M059J (cell line): ENCODE measurements at regions not wholly inside any gene's neighbourhood (a gene's known extent, or its start where the extent isn't known, plus 50 kb on each side); places are given as distances from the start of the nearest gene placed in this dataset.
A peak's percentile ranks its signal among the peaks of the same experiment; 100 is the strongest.

ENCODE experiments used
- DNase-seq: peaks from one replicate; pipeline ENCODE4 v3.0.0-alpha.2; 2012; ENCODE audit warnings: low read depth

- no peak for DNase-seq
These were observed 225.3 kb downstream of the MRPL39 start for GRCh38 chr21:25381936-25382452.

GRCh38 chr21:25375675-25376074 is 231.6 kb downstream of the MRPL39 start:
- peak; percentile 61 for DNase-seq

DNA sequence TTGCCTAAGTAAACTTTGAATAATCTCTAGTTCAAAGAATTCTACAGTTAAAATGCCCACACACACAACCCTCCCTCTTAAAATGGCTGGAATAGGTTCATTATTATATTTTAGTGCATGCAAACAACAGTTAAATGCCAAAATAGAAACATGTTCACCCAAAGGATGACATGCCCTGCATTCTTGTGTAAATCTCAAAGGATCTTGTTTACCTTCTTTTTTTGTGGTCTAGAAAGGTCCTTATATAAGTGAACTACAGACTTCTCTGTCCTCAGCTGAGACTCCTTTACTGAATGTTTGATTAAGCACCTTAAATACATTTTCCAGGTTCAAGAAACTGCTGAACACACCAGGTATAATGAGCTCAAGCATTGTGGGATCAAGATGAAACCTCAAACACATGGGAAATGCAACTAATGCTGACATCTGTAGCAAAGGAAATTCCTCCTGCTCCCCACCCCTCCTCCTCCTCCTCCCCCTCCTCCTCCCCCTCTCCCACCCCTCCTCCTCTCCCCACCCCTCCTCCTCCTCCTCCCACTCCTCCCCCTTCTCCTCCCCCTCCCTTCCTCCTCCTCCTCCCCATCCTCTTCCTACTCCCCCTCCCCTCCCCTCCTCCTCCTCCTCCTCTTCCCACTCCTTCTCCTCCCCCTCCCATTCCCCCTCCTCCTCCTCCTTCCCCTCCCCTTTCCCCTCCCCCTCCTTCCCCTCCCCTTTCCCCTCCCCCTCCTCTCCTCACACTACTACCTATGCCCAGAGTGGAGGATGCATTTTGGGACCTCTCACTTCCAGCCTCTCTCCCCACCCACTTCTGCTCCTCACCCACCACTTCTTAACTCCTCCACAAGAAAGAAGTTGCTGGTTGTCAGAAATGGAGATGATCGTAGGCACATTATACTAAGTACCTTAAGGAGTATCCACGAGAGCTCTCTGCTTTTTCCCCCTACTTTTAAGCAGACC is 233.9 kb downstream of the MRPL39 start:
- DNase-seq: peak; percentile 52

DNA sequence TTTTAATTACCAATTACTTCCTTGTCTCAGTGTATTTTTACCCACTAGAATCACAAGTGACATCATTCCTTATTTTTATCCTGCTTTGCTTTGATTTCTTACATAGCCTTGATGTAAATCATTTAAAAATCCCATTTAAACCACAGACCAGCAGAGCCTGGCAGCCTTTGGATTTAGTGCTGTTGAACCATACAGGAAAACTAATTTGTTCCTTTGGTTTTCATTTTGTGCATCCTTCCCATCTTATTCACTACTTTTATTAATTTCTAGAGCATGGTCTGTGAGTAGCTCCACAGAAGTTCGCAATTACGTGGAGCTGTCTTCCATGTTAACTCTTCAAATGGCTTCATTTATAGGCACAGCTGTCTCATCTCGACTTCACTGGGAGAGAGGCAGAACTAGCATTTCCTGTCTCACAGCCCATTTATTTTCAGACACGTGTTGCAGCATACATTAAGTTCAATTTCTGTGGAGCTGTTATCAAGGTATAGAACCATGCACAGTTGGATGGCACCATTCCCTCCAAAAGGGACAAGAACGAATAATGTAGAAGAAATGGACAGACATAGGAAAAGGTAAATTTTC is 235.3 kb downstream of the MRPL39 start:
- peak; percentile 42 for DNase-seq

DNA sequence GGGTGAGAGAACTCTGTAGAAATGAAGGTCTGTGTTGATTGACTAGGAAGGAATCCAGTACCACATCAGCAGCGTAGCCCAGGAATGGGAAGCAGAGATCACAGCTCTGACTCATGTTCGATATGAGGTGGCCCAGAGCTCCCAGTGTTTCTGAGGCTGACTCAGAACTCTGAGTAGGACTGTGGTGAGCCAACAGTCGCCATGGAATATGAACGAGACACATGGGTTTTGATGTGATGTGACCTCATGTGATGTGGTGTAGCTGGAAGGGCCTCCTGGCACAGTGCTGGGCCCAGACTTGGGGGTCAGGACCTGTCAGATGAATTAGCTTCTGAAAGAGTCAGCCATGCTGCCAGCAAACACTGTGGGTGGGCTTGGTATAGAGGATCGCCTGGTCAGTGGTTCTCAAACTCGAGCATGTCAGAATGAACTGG is 237.0 kb downstream of the MRPL39 start:
- DNase-seq: peak; percentile 99

GRCh38 chr21:25369524-25370300 is 237.6 kb downstream of the MRPL39 start:
- DNase-seq: peak; percentile 87

GRCh38 chr21:25368531-25368930 is 238.8 kb downstream of the MRPL39 start:
- DNase-seq: no peak

DNA sequence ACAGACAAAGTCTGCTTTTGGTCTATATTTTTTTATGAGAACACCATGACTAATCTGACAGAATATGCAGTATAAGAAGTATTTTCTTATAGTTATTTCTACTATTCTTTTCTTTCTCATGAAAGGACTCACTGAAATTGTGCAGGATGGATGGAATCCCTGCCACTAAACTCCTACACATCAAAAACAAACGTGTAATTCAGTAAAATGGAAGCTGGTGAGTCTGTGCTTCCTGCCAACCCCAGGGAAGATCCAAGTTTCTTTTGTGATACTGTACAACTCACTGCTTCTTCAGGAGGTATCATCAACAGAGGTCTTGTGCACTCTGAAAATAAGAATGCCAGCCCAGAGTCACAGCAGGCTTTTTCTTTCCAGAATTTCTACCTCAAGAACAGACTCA is 241.2 kb downstream of the MRPL39 start:
- no peak for DNase-seq

DNA sequence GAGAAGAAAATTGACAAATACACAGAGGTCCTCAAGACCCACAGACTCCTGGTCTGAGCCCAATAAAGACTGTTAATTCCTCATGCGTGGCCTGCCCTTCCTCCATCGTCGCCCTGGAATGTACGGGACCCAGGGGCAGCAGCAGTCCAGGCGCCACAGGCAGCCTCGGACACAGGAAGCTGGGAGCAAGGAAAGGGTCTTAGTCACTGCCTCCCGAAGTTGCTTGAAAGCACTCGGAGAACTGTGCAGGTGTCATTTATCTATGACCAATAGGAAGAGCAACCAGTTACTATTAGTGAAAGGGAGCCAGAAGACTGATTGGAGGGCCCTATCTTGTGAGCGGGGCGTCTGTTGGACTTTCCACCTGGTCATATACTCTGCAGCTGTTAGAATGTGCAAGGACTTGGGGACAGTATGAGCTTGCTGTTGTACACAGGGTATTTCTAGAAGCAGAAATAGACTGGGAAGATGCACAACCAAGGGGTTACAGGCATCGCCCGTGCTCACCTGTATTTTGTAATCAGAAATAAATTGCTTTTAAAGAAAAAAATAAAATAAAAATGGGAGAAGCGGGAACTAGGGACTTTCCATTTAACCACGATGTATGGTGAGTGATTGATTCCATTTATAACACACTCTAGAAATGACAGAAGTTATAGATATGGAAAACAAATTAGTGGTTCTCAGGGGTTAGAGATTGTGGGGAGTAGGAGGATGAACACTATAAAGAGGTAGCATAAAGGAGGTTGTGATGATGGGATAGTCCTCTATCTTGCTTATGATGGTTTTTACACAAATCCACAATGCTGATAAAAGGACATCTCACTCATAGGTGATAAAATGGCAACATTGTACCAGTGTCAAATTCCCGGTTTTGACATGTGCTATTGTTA is 244.7 kb downstream of the MRPL39 start:
- no peak for DNase-seq

DNA sequence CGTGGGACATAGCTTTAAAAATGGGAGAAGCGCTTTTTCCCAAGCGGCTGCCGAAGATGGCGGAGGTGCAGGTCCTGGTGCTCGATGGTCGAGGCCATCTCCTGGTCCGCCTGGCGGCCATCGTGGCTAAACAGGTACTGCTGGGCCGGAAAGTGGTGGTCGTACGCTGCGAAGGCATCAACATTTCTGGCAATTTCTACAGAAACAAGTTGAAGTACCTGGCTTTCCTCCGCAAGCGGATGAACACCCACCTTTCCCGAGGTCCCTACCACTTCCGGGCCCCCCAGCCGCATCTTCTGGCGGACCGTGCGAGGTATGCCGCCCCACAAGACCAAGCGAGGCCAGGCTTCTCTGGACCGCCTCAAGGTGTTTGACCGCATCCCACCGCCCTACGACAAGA is 245.5 kb downstream of the MRPL39 start:
- no peak for DNase-seq

GRCh38 chr21:25361097-25361496 is 246.2 kb downstream of the MRPL39 start:
- DNase-seq: no peak

DNA sequence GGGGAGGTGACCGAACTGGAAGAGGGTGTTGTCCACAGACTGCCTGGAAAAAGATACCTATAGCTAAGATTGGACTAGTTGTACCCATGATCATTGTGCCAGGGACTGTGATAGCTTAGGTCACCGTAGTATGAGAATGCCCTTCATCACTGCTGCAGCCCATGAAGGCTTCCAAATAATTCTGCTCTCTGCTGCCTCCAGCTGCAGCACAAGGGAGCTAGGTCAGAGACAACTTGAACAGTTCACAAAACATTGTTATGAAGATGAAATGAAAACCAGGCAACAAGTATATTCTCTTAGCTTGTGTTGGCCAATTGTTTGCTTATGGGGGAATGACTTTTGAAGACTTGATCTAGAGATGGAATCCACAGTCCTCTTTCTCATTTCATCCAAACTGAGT is 246.7 kb downstream of the MRPL39 start:
- no peak for DNase-seq

DNA sequence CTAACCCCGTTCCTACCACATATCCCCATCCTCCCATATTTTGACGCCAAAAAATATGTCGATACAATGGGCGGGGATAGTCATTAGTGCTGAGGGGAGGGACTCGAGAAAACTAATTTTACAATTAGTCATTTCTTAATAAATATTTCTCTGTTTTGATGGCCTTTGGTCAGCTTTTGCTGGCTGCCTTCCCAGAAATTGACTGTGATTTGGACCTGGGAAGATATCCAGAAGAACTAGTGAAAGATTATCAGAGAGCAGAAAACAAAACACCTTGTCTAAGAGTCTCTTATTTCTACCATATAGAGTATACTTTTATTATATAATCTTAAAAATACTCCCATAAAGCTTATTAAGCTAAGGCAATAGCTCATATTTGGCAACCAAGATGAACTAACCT is 247.6 kb downstream of the MRPL39 start:
- peak; percentile 46 for DNase-seq

GRCh38 chr21:25350056-25350455 is 257.2 kb downstream of the MRPL39 start:
- peak; percentile 65 for DNase-seq

- no peak for DNase-seq
These were observed 263.3 kb downstream of the MRPL39 start for GRCh38 chr21:25343774-25344545.

DNA sequence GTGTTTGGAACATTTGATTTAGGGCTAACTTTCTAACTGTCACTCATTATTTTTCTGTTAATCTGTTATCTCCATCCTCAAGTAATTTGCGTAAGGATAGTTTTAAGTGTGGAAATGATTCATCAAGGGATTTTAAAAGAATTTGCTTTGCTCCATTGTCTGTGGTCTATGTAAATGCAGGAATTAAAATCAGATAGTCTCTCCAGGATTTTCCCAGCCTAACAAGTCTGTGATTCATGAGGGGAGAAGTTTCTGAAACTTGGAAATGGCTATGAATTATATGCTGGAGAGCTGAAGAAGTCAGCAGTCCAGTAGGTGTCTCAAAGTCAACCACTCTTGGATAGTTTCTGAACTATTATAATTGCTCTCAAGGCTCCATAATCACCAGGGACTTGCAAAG is 264.5 kb downstream of the MRPL39 start:
- DNase-seq: peak; percentile 81

- no peak for DNase-seq
These were observed 265.3 kb downstream of the MRPL39 start for GRCh38 chr21:25341981-25342380.

DNA sequence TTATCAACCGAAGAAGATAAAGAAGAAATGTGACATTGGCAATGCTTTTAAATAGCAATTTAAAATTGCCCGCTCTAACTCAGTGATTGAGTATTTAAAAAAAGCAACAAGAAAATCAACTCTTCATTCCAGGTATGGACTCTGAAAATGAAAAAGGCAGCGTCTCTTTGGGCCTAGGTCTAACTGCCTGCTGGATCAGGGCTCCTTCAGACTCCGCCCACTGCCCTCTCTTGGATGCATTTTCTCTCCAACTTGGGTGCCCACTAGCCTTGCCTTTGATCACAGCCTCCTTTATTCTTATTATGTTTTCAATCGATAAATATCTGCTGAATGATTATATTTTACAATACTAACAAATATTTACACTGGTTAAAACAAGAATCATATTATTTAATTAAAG is 268.9 kb downstream of the MRPL39 start:
- no peak for DNase-seq

DNA sequence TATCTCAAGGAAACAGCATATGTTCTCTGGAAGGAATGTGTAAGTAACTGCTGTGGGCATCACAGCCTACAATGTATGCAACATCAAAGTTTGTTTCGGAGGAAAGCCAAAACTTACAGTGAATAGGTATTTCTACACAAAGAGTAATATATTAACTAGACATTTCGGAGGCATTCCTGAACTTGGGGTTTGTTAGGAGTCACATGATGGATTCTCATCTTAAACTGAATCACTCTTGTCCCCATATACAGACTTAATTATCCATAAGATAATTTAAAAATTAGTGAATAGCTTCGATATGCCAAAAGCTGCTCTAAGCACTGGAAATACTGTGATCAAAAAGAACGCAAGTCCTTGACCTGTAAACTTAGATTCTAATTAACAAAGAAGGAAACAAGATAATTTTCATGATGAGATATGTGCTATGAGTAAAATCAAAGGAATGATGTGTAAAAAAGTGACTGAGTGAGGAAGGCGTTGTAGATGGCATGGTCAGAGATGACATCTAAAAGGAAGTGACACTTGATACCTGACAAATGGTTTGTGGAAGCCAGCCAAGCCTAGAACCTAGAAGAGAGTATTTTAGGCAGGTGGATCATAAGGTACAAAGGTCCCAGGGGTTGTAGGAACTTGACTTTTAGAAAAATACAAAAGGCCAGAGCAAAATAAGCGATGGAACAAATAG is 273.1 kb downstream of the MRPL39 start:
- peak; percentile 64 for DNase-seq

- DNase-seq: no peak
These were observed 276.0 kb downstream of the MRPL39 start for GRCh38 chr21:25331286-25331685.
